ENCODE measurements at regions not wholly inside any gene's neighbourhood (a gene's known extent, or its start where the extent isn't known, plus 50 kb on each side); places are given as distances from the start of the nearest gene placed in this dataset.

GRCh38 chr13:90170208-90170607 is 1177.3 kb upstream of the MIR17HG start:
- TF ChIP-seq CTCF (tag by site-specific recombination; IDR thresholded peaks at IDR 0.05) (no peak), ZNF138 (tag by site-specific recombination; IDR thresholded peaks at IDR 0.05; ENCODE audit: borderline replicate concordance) (no peak), ZNF175 (tag by site-specific recombination; IDR thresholded peaks at IDR 0.05) (no peak), REST (tag by site-specific recombination; IDR thresholded peaks at IDR 0.05) (no peak), ZBTB21 (tag by site-specific recombination; IDR thresholded peaks at IDR 0.05) (no peak), KLF1 (tag by site-specific recombination; IDR thresholded peaks at IDR 0.05) (no peak), ZBTB7A (tag by site-specific recombination; IDR thresholded peaks at IDR 0.05; ENCODE audit: low read depth) (no peak), ZSCAN5A (tag by site-specific recombination; IDR thresholded peaks at IDR 0.05) (no peak), ZBTB49 (tag by site-specific recombination; IDR thresholded peaks at IDR 0.05; ENCODE audit: low read depth) (no peak), ZNF654 (tag by site-specific recombination; IDR thresholded peaks at IDR 0.05; ENCODE audit: low read depth) (no peak), ZBTB10 (tag by site-specific recombination; IDR thresholded peaks at IDR 0.05) (no peak), ZBTB8A (tag by site-specific recombination; IDR thresholded peaks at IDR 0.05) (no peak), ZIC2 (tag by site-specific recombination; IDR thresholded peaks at IDR 0.05) (no peak), HOXA7 (CRISPR knock-in tag; IDR thresholded peaks at IDR 0.05; ENCODE audit: borderline replicate concordance) (no peak)

Data from HEK293 (cell line).